Karpas-422 (cell line): ENCODE measurements at regions not wholly inside any gene's neighbourhood (a gene's known extent, or its start where the extent isn't known, plus 50 kb on each side); places are given as distances from the start of the nearest gene placed in this dataset.

Source experiments
- DNase-seq: peaks from one replicate; pipeline ENCODE4 v3.0.0-alpha.2; 2015
- H2AFZ ChIP-seq: fragments of 200-600 bp; sonication (generic); 2 replicates; pipeline ENCODE4 v1.6.1; 2014; ENCODE audit warnings: antibody characterized with exemption, low read length, mixed read lengths
- H3K27ac ChIP-seq: fragments of 200-600 bp; sonication (generic); 2 replicates; pipeline ENCODE4 v1.5.1; 2014; ENCODE audit warnings: mild to moderate bottlenecking, low read length, moderate library complexity
- H3K27me3 ChIP-seq: fragments of 200-600 bp; sonication (generic); 2 replicates; pipeline ENCODE4 v1.6.1; 2014; ENCODE audit warnings: low read length, mixed read lengths
- H3K36me3 ChIP-seq: fragments of 200-600 bp; sonication (generic); 2 replicates; pipeline ENCODE4 v1.6.1; 2014; ENCODE audit warnings: low read length, mixed read lengths; ENCODE audit not compliant: insufficient read depth
- H3K4me1 ChIP-seq: fragments of 200-600 bp; sonication (generic); 2 replicates; pipeline ENCODE4 v1.6.1; 2014; ENCODE audit warnings: mild to moderate bottlenecking, low read length, mixed read lengths
- H3K4me2 ChIP-seq: fragments of 200-600 bp; sonication (generic); 2 replicates; pipeline ENCODE4 v1.6.1; 2014; ENCODE audit warnings: low read length, low read depth, mild to moderate bottlenecking; ENCODE audit not compliant: poor library complexity, severe bottlenecking
- H3K4me3 ChIP-seq: fragments of 200-600 bp; sonication (generic); 2 replicates; pipeline ENCODE4 v1.5.1; 2014; ENCODE audit warnings: mild to moderate bottlenecking, antibody characterized with exemption, low read length, mixed read lengths
- H3K79me2 ChIP-seq: fragments of 200-600 bp; sonication (generic); 2 replicates; pipeline ENCODE4 v1.6.1; 2014; ENCODE audit warnings: mild to moderate bottlenecking, low read length, mixed read lengths
- H3K9ac ChIP-seq: fragments of 200-600 bp; sonication (generic); 2 replicates; pipeline ENCODE4 v1.6.0; 2014; ENCODE audit warnings: low read length
- H3K9me2 ChIP-seq: fragments of 200-600 bp; sonication (generic), shearing (Covaris generic); replicated peaks from 2 replicates; pipeline ENCODE4 v1.6.0; 2014; ENCODE audit warnings: mild to moderate bottlenecking, low read length, moderate library complexity; ENCODE audit not compliant: insufficient read depth
- H3K9me3 ChIP-seq: fragments of 300-700, 200-600 bp; sonication (generic); 2 replicates; pipeline ENCODE4 v1.6.1; 2014; ENCODE audit warnings: low read length, mixed read lengths
- H4K20me1 ChIP-seq: fragments of 200-600 bp; sonication (generic); 2 replicates; pipeline ENCODE4 v1.6.1; 2014; ENCODE audit warnings: mild to moderate bottlenecking, antibody characterized with exemption, low read length, low read depth; ENCODE audit not compliant: insufficient read depth

- H3K9me2 ChIP-seq = no peaks in the 10 kb centered on the region
- H3K4me3 ChIP-seq = no peak overlapping the region
- H2AFZ ChIP-seq = peak overlapping the region; percentile 75
- H3K9me3 ChIP-seq = no peaks in the 10 kb centered on the region
- no peaks in the 10 kb centered on the region for H3K4me1 ChIP-seq
- no peak overlapping the region for H3K27ac ChIP-seq
- no peaks in the 10 kb centered on the region for H3K36me3 ChIP-seq
- H3K4me2 ChIP-seq = no peak overlapping the region
- no peaks in the 10 kb centered on the region for H4K20me1 ChIP-seq
- DNase-seq = no peak
- no peak overlapping the region for H3K9ac ChIP-seq
- no peaks in the 10 kb centered on the region for H3K27me3 ChIP-seq
- no peaks in the 10 kb centered on the region for H3K79me2 ChIP-seq
Observed at GRCh38 chr13:67855741-67856238, 625.7 kb upstream of the PCDH9 start.

DNA sequence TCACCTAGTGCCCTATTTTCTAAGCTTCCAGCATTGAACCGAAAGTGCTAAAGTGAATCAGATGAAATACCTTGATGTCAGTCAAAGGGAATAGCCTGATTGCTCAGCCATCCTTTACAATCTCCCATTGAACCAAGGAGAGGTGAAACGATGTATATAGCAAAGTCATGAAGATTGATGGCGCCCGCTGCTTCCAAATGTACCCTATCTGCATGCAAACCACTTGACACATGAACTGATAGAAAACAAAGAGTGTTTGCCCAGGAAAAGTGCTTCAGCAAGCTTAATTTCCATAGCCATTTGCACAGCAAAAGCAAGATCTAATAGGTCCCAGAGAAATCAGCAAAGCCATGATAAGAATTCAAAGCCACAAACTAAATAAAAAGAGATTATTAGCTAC is 624.9 kb upstream of the PCDH9 start:
- no peaks in the 10 kb centered on the region for H3K9me3 ChIP-seq
- no peak for DNase-seq
- H3K36me3 ChIP-seq = no peaks in the 10 kb centered on the region
- H3K4me2 ChIP-seq = no peak overlapping the region
- H3K27me3 ChIP-seq = no peaks in the 10 kb centered on the region
- H3K27ac ChIP-seq = no peak overlapping the region
- H3K9me2 ChIP-seq = no peaks in the 10 kb centered on the region
- no peak overlapping the region for H3K9ac ChIP-seq
- H4K20me1 ChIP-seq = no peaks in the 10 kb centered on the region
- no peaks in the 10 kb centered on the region for H3K4me1 ChIP-seq
- H3K4me3 ChIP-seq = no peak overlapping the region
- H3K79me2 ChIP-seq = no peaks in the 10 kb centered on the region
- H2AFZ ChIP-seq = peak overlapping the region; percentile 75

GRCh38 chr13:67844574-67844973 is 614.4 kb upstream of the PCDH9 start:
- peaks cover 2% of the 10 kb centered on the region; the same call in 1 of the 2 replicates for H3K4me1 ChIP-seq
- no peaks in the 10 kb centered on the region for H3K9me3 ChIP-seq
- H3K4me3 ChIP-seq = no peak overlapping the region
- H3K9me2 ChIP-seq = no peaks in the 10 kb centered on the region
- H3K4me2 ChIP-seq = no peak overlapping the region
- no peaks in the 10 kb centered on the region for H3K27me3 ChIP-seq
- no peaks in the 10 kb centered on the region for H3K36me3 ChIP-seq
- peak overlapping the region; percentile 70; the same call in 1 of the 2 replicates for H2AFZ ChIP-seq
- H3K9ac ChIP-seq = no peak overlapping the region
- H3K27ac ChIP-seq = no peak overlapping the region
- no peaks in the 10 kb centered on the region for H4K20me1 ChIP-seq
- no peaks in the 10 kb centered on the region for H3K79me2 ChIP-seq
- DNase-seq = no peak

DNA sequence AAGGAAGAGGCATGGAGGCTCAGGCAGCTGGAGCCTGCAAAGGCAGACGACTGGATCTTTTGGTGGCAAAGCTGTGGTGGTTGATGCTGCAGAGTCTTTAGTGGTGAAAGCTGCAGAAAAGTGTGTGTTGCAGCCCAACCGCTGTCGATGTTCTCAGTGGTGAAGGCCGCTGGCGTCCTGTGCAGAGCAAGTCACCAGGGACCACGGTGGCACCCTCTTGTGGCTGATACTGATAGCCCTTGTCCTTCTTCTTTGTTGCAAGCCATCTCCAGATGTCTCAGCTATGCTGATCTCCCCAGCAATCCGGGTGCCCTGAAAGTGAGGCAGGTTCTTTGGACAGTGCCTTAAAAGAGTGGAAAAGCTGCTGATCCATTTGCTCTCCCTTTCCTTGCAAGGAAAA is 610.9 kb upstream of the PCDH9 start:
- no peaks in the 10 kb centered on the region for H3K36me3 ChIP-seq
- H3K9me3 ChIP-seq = no peaks in the 10 kb centered on the region
- DNase-seq = no peak
- H3K79me2 ChIP-seq = no peaks in the 10 kb centered on the region
- no peaks in the 10 kb centered on the region for H4K20me1 ChIP-seq
- H3K4me1 ChIP-seq = no peaks in the 10 kb centered on the region
- no peak overlapping the region for H3K9ac ChIP-seq
- H3K4me2 ChIP-seq = no peak overlapping the region
- no peaks in the 10 kb centered on the region for H3K27me3 ChIP-seq
- H3K27ac ChIP-seq = no peak overlapping the region
- H3K9me2 ChIP-seq = no peaks in the 10 kb centered on the region
- H2AFZ ChIP-seq = peak overlapping the region; percentile 35; the same call in 1 of the 2 replicates
- no peak overlapping the region for H3K4me3 ChIP-seq

DNA sequence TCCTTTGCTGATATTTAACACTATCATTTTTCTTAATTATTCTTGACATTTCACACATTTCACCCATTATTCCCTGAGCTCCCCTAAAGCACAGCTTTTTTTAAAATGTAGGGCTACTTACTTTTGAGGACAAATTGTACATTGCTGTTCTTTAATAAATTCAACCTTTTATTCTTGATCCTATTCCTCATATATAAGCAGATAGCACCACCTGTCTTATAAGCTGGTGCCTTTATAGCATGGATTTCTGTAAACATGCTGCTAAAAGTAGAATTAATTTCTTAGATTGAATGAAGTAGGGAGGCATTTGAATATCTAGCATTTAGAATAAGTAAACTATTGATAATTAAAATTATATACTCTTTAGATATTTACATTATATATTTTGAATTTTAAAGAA is 603.4 kb upstream of the PCDH9 start:
- no peak overlapping the region for H2AFZ ChIP-seq
- H3K9ac ChIP-seq = no peak overlapping the region
- no peaks in the 10 kb centered on the region for H4K20me1 ChIP-seq

DNA sequence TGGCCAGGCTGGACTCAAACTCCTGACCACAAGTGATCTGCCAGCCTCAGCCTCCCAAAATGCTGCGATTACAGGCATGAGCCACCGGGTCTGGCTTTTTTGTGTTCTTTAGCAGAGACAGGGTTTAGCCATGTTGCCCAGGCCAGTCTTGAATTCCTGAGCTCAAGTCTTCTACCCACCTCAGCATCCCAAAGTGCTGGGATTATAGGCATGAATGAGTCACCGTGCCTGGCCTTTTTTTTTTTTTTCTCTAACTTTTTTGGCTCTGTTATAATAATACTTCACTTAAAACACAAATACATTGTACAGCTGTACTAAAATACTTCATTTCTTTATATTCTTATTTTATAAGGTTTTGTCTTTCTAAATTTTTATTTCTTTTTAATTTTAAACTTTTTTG is 599.5 kb upstream of the PCDH9 start:
- Histone ChIP-seq H3K9ac (no peak overlapping the region), H3K4me1 (no peaks in the 10 kb centered on the region), H3K9me2 (no peaks in the 10 kb centered on the region), H3K27ac (no peak overlapping the region), H3K4me3 (no peak overlapping the region), H3K79me2 (no peaks in the 10 kb centered on the region), H2AFZ (peak overlapping the region; percentile 72; the same call in 1 of the 2 replicates), H3K27me3 (no peaks in the 10 kb centered on the region), H3K9me3 (no peaks in the 10 kb centered on the region; the same call in 1 of the 2 replicates), H3K4me2 (no peak overlapping the region), H4K20me1 (no peaks in the 10 kb centered on the region), H3K36me3 (no peaks in the 10 kb centered on the region)
- no peak for DNase-seq

More for the DNA sequence above, 603.4 kb upstream of the PCDH9 start:
- no peak overlapping the region for H3K4me3 ChIP-seq
- no peaks in the 10 kb centered on the region for H3K4me1 ChIP-seq
- no peak overlapping the region for H3K27ac ChIP-seq
- H3K79me2 ChIP-seq = no peaks in the 10 kb centered on the region
- no peaks in the 10 kb centered on the region for H3K27me3 ChIP-seq
- H3K9me2 ChIP-seq = no peaks in the 10 kb centered on the region
- H3K36me3 ChIP-seq = no peaks in the 10 kb centered on the region
- H3K9me3 ChIP-seq = no peaks in the 10 kb centered on the region
- DNase-seq = no peak
- no peak overlapping the region for H3K4me2 ChIP-seq

- Histone ChIP-seq H3K4me3 (no peak overlapping the region), H3K9me2 (no peaks in the 10 kb centered on the region), H3K4me1 (no peaks in the 10 kb centered on the region), H3K9me3 (no peaks in the 10 kb centered on the region; the same call in 1 of the 2 replicates), H3K9ac (no peak overlapping the region), H3K27me3 (no peaks in the 10 kb centered on the region), H3K36me3 (no peaks in the 10 kb centered on the region), H3K79me2 (no peaks in the 10 kb centered on the region), H2AFZ (peak overlapping the region; percentile 86; the same call in 1 of the 2 replicates), H3K4me2 (no peak overlapping the region), H3K27ac (no peak overlapping the region), H4K20me1 (no peaks in the 10 kb centered on the region)
- DNase-seq = no peak
Observed at GRCh38 chr13:67827992-67828391, 597.9 kb upstream of the PCDH9 start.

- no peak overlapping the region for H3K9ac ChIP-seq
Observed at GRCh38 chr13:67821606-67822005, 591.5 kb upstream of the PCDH9 start.

More at GRCh38 chr13:67821606-67822005, 591.5 kb upstream of the PCDH9 start:
- no peaks in the 10 kb centered on the region for H3K79me2 ChIP-seq
- H2AFZ ChIP-seq = peak overlapping the region; percentile 27
- H3K4me1 ChIP-seq = no peaks in the 10 kb centered on the region
- no peaks in the 10 kb centered on the region for H4K20me1 ChIP-seq
- DNase-seq = no peak
- no peaks in the 10 kb centered on the region for H3K36me3 ChIP-seq
- no peaks in the 10 kb centered on the region for H3K27me3 ChIP-seq
- H3K4me3 ChIP-seq = no peak overlapping the region
- no peaks in the 10 kb centered on the region; the same call in 1 of the 2 replicates for H3K9me3 ChIP-seq
- H3K4me2 ChIP-seq = no peak overlapping the region
- no peaks in the 10 kb centered on the region for H3K9me2 ChIP-seq
- H3K27ac ChIP-seq = no peak overlapping the region
